Astrocyte (in vitro differentiated cells and primary cell): ENCODE measurements at regions not wholly inside any gene's neighbourhood (a gene's known extent, or its start where the extent isn't known, plus 50 kb on each side); places are given as distances from the start of the nearest gene placed in this dataset.

Source experiments
- DNase-seq: peaks from one replicate; pipeline ENCODE4 v3.0.0-alpha.2; 2010; ENCODE audit warnings: low read depth
- FAIRE-seq: peaks from 2 replicates; lab custom pipeline; 2011; peaks lifted over from hg19 to GRCh38; lab: Jason Lieb, UNC
- H2AFZ ChIP-seq: 2 replicates; pipeline ENCODE4 v1.6.0; 2012; ENCODE audit warnings: low read depth, low read length, inconsistent platforms
- H3K27ac ChIP-seq: 2 replicates; pipeline ENCODE4 v1.5.1; 2011; ENCODE audit warnings: low read depth, low read length, inconsistent platforms
- H3K27me3 ChIP-seq: 2 replicates; pipeline ENCODE4 v1.6.0; 2011; ENCODE audit warnings: low read length, inconsistent platforms; ENCODE audit not compliant: insufficient read depth
- H3K36me3 ChIP-seq: 2 replicates; pipeline ENCODE4 v1.5.1; 2011; ENCODE audit warnings: low read length, inconsistent platforms; ENCODE audit not compliant: insufficient read depth
- H3K4me1 ChIP-seq: 2 replicates; pipeline ENCODE4 v1.5.1; 2011; ENCODE audit warnings: low read length, inconsistent platforms; ENCODE audit not compliant: insufficient read depth
- H3K4me2 ChIP-seq: 2 replicates; pipeline ENCODE4 v1.6.0; 2012; ENCODE audit warnings: low read length, inconsistent platforms
- H3K4me3 ChIP-seq: 2 replicates; pipeline ENCODE4 v1.5.1; 2011; ENCODE audit warnings: low read depth, mild to moderate bottlenecking, low read length, inconsistent platforms; ENCODE audit not compliant: insufficient read depth
- H3K79me2 ChIP-seq: 2 replicates; pipeline ENCODE4 v1.6.0; 2012; ENCODE audit warnings: mild to moderate bottlenecking, low read length, inconsistent platforms; ENCODE audit not compliant: insufficient read depth
- H3K9ac ChIP-seq: 2 replicates; pipeline ENCODE4 v1.6.0; 2012; ENCODE audit warnings: mild to moderate bottlenecking, low read length, inconsistent platforms
- H3K9me3 ChIP-seq: 2 replicates; pipeline ENCODE4 v1.5.1; 2012; ENCODE audit warnings: low read depth, mild to moderate bottlenecking, low read length, inconsistent platforms; ENCODE audit not compliant: insufficient read depth
- H4K20me1 ChIP-seq: 2 replicates; pipeline ENCODE4 v1.6.0; 2012; ENCODE audit warnings: low read length, inconsistent platforms; ENCODE audit not compliant: insufficient read depth
- H3K27ac Mint-ChIP-seq: one replicate; pipeline ENCODE4 v1.8.0; 2021; ENCODE audit warnings: mild to moderate bottlenecking, mixed read lengths; ENCODE audit not compliant: unreplicated experiment
- H3K27me3 Mint-ChIP-seq: one replicate; pipeline ENCODE4 v1.8.0; 2021; ENCODE audit warnings: low read depth, mixed read lengths; ENCODE audit not compliant: unreplicated experiment
- H3K36me3 Mint-ChIP-seq: one replicate; pipeline ENCODE4 v1.8.0; 2021; ENCODE audit warnings: low read depth, mixed read lengths; ENCODE audit not compliant: unreplicated experiment
- H3K4me1 Mint-ChIP-seq: one replicate; pipeline ENCODE4 v1.8.0; 2021; ENCODE audit warnings: low read depth, mixed read lengths; ENCODE audit not compliant: unreplicated experiment
- H3K4me3 Mint-ChIP-seq: one replicate; pipeline ENCODE4 v1.8.0; 2021; ENCODE audit warnings: mild to moderate bottlenecking, moderate library complexity, mixed read lengths; ENCODE audit not compliant: unreplicated experiment
- H3K9me3 Mint-ChIP-seq: one replicate; pipeline ENCODE4 v1.8.0; 2021; ENCODE audit warnings: mild to moderate bottlenecking, mixed read lengths; ENCODE audit not compliant: unreplicated experiment
- EZH2 ChIP-seq: IDR thresholded peaks from 2 replicates; pipeline ENCODE4 v1.6.1; 2012; ENCODE audit warnings: mild to moderate bottlenecking, low read length, inconsistent platforms; ENCODE audit not compliant: insufficient read depth
- TF ChIP-seq, protein P1 (sequence below): IDR thresholded peaks from 2 replicates; pipeline ENCODE4 v1.5.1; 2011; ENCODE audit warnings: low read depth, mild to moderate bottlenecking, inconsistent platforms, low read length, moderate library complexity; ENCODE audit not compliant: insufficient read depth

- H2AFZ ChIP-seq: no peak overlapping the region
- H3K9me3 Mint-ChIP-seq: no peaks in the 10 kb centered on the region
- no peak for FAIRE-seq
These were observed 259.9 kb downstream of the EFNB2 start for GRCh38 chr13:106275446-106276032.

DNA sequence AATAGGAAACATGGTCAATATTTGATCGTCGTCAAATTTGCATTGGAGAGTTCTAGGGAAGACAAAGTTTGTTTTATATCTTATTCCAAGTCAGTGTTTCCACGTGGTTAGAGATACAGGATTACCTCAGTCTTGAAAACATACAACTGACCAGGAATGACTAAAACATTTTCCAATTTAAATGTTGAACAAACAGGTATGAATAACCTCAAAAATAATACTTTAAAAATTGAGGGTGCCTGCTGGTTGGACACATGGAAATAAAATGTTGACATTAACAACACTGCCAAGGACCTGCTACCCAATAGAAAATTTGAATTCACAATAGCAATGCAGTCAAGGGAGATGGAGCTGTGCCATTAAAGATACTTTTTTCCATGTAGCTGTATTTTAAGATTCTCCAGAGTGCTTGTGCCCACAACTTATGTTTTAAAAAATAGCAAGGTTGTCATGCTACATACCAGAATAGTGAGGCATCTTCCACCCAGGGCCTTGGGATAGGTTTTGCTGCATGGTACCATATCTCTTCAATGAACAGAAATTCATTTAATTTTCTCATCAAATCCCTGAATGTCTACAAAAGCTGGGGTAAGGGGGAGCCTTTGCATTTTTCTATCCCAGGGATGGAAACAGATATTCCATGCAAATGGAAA, 260.8 kb downstream of the EFNB2 start:
- H3K27ac Mint-ChIP-seq: no peak overlapping the region
- peak; percentile 41 for DNase-seq
- peaks cover 15% of the 10 kb centered on the region for H3K4me1 Mint-ChIP-seq
- Histone ChIP-seq H3K9me3 (no peaks in the 10 kb centered on the region), H3K4me3 (no peak overlapping the region), H4K20me1 (no peaks in the 10 kb centered on the region), H3K79me2 (no peaks in the 10 kb centered on the region), H3K9ac (no peak overlapping the region), H3K4me2 (no peak overlapping the region), H3K4me1 (peaks cover 4% of the 10 kb centered on the region), H3K27me3 (no peaks in the 10 kb centered on the region), H3K27ac (no peak overlapping the region), H2AFZ (no peak overlapping the region), H3K36me3 (no peaks in the 10 kb centered on the region)
- no peaks in the 10 kb centered on the region for H3K36me3 Mint-ChIP-seq
- FAIRE-seq: no peak
- no peaks in the 10 kb centered on the region for H3K27me3 Mint-ChIP-seq
- H3K4me3 Mint-ChIP-seq: no peak overlapping the region
- no peak for TF ChIP-seq EZH2
- TF ChIP-seq, protein P1, sequence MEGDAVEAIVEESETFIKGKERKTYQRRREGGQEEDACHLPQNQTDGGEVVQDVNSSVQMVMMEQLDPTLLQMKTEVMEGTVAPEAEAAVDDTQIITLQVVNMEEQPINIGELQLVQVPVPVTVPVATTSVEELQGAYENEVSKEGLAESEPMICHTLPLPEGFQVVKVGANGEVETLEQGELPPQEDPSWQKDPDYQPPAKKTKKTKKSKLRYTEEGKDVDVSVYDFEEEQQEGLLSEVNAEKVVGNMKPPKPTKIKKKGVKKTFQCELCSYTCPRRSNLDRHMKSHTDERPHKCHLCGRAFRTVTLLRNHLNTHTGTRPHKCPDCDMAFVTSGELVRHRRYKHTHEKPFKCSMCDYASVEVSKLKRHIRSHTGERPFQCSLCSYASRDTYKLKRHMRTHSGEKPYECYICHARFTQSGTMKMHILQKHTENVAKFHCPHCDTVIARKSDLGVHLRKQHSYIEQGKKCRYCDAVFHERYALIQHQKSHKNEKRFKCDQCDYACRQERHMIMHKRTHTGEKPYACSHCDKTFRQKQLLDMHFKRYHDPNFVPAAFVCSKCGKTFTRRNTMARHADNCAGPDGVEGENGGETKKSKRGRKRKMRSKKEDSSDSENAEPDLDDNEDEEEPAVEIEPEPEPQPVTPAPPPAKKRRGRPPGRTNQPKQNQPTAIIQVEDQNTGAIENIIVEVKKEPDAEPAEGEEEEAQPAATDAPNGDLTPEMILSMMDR: no peak
- no peaks in the 10 kb centered on the region for H3K9me3 Mint-ChIP-seq

More at GRCh38 chr13:106275446-106276032, 259.9 kb downstream of the EFNB2 start:
- no peaks in the 10 kb centered on the region for H3K36me3 Mint-ChIP-seq
- Histone ChIP-seq H3K36me3 (no peaks in the 10 kb centered on the region), H3K4me2 (no peak overlapping the region), H3K9me3 (no peaks in the 10 kb centered on the region), H4K20me1 (no peaks in the 10 kb centered on the region), H3K4me3 (no peak overlapping the region), H3K9ac (no peak overlapping the region), H3K79me2 (no peaks in the 10 kb centered on the region), H3K27me3 (no peaks in the 10 kb centered on the region), H3K4me1 (peaks cover 4% of the 10 kb centered on the region), H3K27ac (no peak overlapping the region)
- TF ChIP-seq EZH2: no peak
- TF ChIP-seq, protein P1: no peak
- H3K27ac Mint-ChIP-seq: no peak overlapping the region
- no peak overlapping the region for H3K4me3 Mint-ChIP-seq
- H3K4me1 Mint-ChIP-seq: peaks cover 15% of the 10 kb centered on the region
- H3K27me3 Mint-ChIP-seq: no peaks in the 10 kb centered on the region
- peak; percentile 37 for DNase-seq

DNA sequence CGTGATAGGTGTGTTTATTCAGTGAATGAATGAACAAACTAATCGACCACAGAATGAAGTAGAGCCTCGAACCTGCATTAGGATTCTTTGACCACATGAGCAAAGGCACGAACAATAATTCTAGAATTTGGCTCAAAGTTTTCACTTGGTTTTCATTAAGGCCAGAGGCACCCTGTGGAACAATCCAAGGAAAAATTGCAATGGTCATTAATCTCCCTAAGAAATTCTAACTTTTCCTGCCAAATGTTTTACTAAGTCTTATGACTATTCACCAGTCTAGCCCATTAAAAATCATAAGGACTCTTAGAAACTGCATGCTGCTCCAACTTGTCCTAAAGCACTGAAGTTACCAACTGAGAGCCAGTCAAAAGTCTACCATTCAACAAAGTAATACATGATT, 271.7 kb downstream of the EFNB2 start:
- Histone ChIP-seq H3K27me3 (no peaks in the 10 kb centered on the region), H3K9me3 (no peaks in the 10 kb centered on the region), H3K4me3 (no peak overlapping the region), H2AFZ (no peak overlapping the region), H3K79me2 (no peaks in the 10 kb centered on the region), H3K9ac (no peak overlapping the region), H3K4me2 (no peak overlapping the region), H3K4me1 (no peaks in the 10 kb centered on the region), H3K27ac (no peak overlapping the region), H3K36me3 (no peaks in the 10 kb centered on the region), H4K20me1 (no peaks in the 10 kb centered on the region)
- DNase-seq: peak; percentile 47
- no peak for FAIRE-seq
- no peak overlapping the region for H3K27ac Mint-ChIP-seq
- TF ChIP-seq, protein P1: no peak
- no peak for TF ChIP-seq EZH2
- H3K4me3 Mint-ChIP-seq: no peak overlapping the region
- H3K9me3 Mint-ChIP-seq: no peaks in the 10 kb centered on the region
- no peaks in the 10 kb centered on the region for H3K36me3 Mint-ChIP-seq
- H3K4me1 Mint-ChIP-seq: peaks cover 11% of the 10 kb centered on the region
- H3K27me3 Mint-ChIP-seq: no peaks in the 10 kb centered on the region
